ENCODE measurements at regions not wholly inside any gene's neighbourhood (a gene's known extent, or its start where the extent isn't known, plus 50 kb on each side); places are given as distances from the start of the nearest gene placed in this dataset.

- no peak for ATAC-seq
- TF ChIP-seq TCF4 (CRISPR knock-in tag; IDR thresholded peaks at IDR 0.05; ENCODE audit: borderline replicate concordance) (no peak), ZNF565 (CRISPR knock-in tag; conservative IDR thresholded peaks at IDR 0.05; ENCODE audit: low read depth) (no peak), RARB (CRISPR knock-in tag; IDR thresholded peaks at IDR 0.05) (no peak), ZNF8 (CRISPR knock-in tag; IDR thresholded peaks at IDR 0.05) (no peak), OSR1 (CRISPR knock-in tag; IDR thresholded peaks at IDR 0.05) (no peak), PATZ1 (CRISPR knock-in tag; IDR thresholded peaks at IDR 0.05; ENCODE audit: borderline replicate concordance) (no peak), ESRRG (CRISPR knock-in tag; IDR thresholded peaks at IDR 0.05) (no peak)
Measured at GRCh38 chr15:60264088-60264487, 133.7 kb downstream of the ANXA2 start.

GRCh38 chr15:60264566-60264965, 133.2 kb downstream of the ANXA2 start:
- ATAC-seq, result no peak
- no peak for TF ChIP-seq SNAI2 (CRISPR knock-in tag; IDR thresholded peaks at IDR 0.05)
- TF ChIP-seq PATZ1 (CRISPR knock-in tag; IDR thresholded peaks at IDR 0.05; ENCODE audit: borderline replicate concordance), result no peak
- TF ChIP-seq ZNF70 (CRISPR knock-in tag; IDR thresholded peaks at IDR 0.05), result no peak
- TF ChIP-seq TSHZ2 (CRISPR knock-in tag; IDR thresholded peaks at IDR 0.05), result no peak
- TF ChIP-seq CSDC2 (CRISPR knock-in tag; IDR thresholded peaks at IDR 0.05), result no peak

- TF ChIP-seq ZC3H10 (CRISPR knock-in tag; IDR thresholded peaks at IDR 0.05) (no peak), ISL1 (CRISPR knock-in tag; IDR thresholded peaks at IDR 0.05) (no peak), PPARA (CRISPR knock-in tag; IDR thresholded peaks at IDR 0.05; ENCODE audit: borderline replicate concordance) (no peak), ZNF8 (CRISPR knock-in tag; IDR thresholded peaks at IDR 0.05) (no peak), TCF4 (CRISPR knock-in tag; IDR thresholded peaks at IDR 0.05; ENCODE audit: borderline replicate concordance) (no peak), GLIS3 (CRISPR knock-in tag; IDR thresholded peaks at IDR 0.05) (no peak), POU6F1 (CRISPR knock-in tag; IDR thresholded peaks at IDR 0.05; ENCODE audit: borderline replicate concordance, low read depth) (no peak), BACH2 (CRISPR knock-in tag; IDR thresholded peaks at IDR 0.05; ENCODE audit: borderline replicate concordance) (no peak), ZFP3 (CRISPR knock-in tag; IDR thresholded peaks at IDR 0.05) (no peak), ESRRG (CRISPR knock-in tag; IDR thresholded peaks at IDR 0.05) (no peak), PATZ1 (CRISPR knock-in tag; IDR thresholded peaks at IDR 0.05; ENCODE audit: borderline replicate concordance) (no peak), RARB (CRISPR knock-in tag; IDR thresholded peaks at IDR 0.05) (no peak), ZFP30 (CRISPR knock-in tag; IDR thresholded peaks at IDR 0.05) (no peak), ZNF70 (CRISPR knock-in tag; IDR thresholded peaks at IDR 0.05) (no peak), OSR1 (CRISPR knock-in tag; IDR thresholded peaks at IDR 0.05) (no peak), TOX (CRISPR knock-in tag; IDR thresholded peaks at IDR 0.05; ENCODE audit: borderline replicate concordance) (no peak), TSHZ2 (CRISPR knock-in tag; IDR thresholded peaks at IDR 0.05) (no peak), SNAI2 (CRISPR knock-in tag; IDR thresholded peaks at IDR 0.05) (no peak)
- no peak for ATAC-seq
Measured at GRCh38 chr15:60265057-60265456, 132.7 kb downstream of the ANXA2 start.
